ENCODE measurements at regions not wholly inside any gene's neighbourhood (a gene's known extent, or its start where the extent isn't known, plus 50 kb on each side); places are given as distances from the start of the nearest gene placed in this dataset.

DNA sequence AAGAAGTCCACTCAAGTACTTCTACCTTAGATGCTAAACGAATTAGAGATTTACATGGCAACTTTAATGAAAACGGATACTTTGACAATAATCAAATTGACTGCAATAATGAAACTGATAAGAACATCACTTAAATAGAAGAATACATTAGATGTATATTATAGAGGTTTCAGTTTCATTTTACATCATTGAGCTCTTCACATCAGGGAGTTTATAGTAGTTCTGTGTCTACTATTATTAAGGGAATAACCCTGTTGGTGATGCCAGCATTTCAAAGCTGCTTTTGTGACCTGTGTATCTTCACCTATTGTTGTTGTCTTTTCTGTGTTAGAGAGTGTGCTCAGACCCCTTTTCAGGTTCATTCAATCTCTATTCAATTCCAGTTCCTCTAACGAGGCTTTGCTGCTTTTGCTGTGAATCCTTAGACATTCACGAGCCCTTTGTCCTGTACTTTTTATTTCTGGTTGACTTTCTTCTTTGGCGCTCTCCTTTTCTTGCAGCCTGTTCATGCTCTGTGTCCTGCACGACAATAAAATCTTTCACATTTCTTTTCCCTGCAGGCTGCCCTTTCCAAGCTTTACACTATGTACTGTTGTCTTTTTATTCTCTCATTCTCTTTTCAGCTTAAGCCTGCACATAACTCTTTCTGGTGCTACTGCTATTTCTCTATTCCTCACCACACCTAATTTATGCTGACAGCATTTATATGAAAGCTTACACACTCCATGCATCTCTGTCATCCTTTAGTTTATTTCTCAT lies 232.1 kb downstream of the CPE start:
- DNase-seq (ENCODE audit: low spot score): no peak

DNA sequence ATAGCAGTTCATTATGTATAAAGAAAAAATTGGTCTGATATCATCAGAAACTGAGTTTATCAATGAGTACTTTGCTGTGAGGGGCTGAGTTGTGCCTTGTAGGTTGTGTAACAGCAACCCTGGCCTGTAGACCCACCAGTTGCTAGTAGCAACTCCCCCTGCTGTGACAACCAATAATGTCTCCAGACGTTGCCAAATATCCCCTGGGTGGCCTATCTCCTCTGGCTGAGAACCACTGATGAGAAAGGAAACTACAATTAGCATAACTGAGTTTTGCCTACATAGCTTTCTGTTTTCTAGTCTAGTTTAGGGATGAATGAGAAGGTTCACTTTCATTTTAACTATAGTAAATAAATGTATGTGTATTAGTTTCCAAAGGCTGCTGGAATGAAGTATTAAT lies 234.1 kb downstream of the CPE start:
- DNase-seq (ENCODE audit: low spot score): peak; percentile 47

- no peak for DNase-seq (ENCODE audit: low spot score)
Measured at GRCh38 chr4:165613581-165613980, 234.8 kb downstream of the CPE start.

- DNase-seq (ENCODE audit: low spot score): no peak
Measured at GRCh38 chr4:165620913-165621312, 242.1 kb downstream of the CPE start.

- DNase-seq (ENCODE audit: low spot score): no peak
Measured at GRCh38 chr4:165621983-165622382, 243.2 kb downstream of the CPE start.

DNA sequence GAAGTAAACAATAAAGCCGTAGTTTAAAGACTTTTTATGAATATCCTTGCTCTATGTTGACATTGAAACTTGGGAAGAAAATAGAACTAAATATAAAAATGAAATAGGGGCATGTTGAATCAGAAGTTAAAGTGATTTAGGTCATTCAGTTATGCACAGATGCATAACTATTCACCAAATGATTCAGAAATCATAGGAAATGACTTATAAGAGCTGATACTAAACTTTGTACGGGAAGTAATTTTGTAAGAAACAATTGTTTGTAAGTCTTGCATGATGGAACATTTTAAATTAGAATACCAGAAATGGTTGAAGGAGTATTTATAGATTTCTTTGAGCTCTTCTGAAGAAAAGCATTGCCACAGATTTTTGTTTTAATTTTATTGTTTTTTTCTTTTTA lies 246.5 kb downstream of the CPE start:
- no peak for DNase-seq (ENCODE audit: low spot score)

- no peak for DNase-seq (ENCODE audit: low spot score)
Measured at GRCh38 chr4:165626316-165626715, 246.7 kb upstream of the TLL1 start.

GRCh38 chr4:165627128-165627527 lies 245.9 kb upstream of the TLL1 start:
- no peak for DNase-seq (ENCODE audit: low spot score)

DNA sequence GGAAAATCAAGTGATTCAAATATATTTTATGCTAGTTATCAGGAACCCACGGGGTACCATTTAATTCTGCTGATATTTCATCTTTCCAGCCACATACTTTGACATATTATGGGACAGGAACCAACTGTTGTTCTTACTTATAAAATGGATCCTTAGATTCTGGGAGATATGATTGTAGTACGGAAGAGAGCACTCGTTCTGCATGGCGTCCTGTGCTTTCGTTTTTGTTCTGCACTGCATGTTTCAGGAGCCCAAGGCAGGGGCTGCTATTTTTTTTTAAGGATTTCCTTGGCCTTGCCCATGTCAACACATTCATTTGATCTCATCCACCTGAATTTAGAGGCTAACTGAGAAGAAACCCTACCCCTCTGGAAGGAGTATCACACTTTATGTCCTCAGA lies 245.5 kb upstream of the TLL1 start:
- DNase-seq (ENCODE audit: low spot score): no peak

GRCh38 chr4:165628572-165628971 lies 244.5 kb upstream of the TLL1 start:
- no peak for DNase-seq (ENCODE audit: low spot score)

DNA sequence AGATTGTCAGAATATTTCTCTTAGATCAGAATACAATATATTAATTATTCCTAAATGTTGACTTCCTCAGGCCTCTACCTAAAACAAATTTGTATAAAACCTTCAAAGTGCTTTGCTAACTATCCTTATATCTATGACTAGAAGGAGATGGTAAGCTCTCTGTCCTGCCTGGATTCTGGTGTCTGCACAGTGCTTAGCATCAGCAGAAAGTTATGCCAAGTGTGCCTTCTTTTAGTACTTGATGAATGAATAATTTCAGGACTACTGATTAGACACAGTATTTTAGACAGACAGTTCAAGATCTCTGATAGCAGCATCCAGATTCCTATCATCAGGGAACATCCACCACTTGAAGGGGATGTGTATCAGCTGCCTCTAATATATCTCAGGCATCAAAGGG lies 242.4 kb upstream of the TLL1 start:
- DNase-seq (ENCODE audit: low spot score): no peak

DNA sequence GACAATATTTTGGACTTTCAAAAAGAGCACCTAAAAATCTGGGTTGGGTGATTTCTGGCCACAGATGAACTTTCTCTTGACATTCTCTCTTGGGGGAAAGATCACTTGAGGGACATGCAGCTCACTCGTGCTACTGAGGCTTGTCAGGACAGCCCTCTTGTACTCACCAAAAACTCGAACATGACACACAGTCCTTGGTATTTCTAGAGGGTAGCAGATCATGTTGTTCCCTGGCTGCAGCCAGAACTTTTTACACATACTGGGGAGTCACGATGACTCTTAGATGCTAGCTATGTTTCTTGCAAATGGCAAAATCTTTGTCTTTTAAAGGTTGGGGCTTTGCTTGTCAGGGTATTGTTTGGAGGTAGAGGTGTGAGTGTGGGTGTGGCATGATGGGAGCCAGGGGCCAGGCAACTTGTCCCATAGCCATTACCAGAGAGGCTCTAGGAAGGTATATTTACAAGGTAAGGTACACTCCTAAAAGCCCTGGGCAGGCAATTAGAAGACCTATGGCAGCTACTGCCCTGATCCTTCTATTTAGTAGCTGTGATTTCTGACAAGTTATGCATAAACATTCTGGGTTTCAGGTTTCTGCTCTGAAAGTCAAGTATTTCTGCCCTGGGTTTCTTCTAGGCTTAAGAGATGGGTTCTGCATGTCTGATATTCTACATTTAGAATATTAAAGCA lies 241.7 kb upstream of the TLL1 start:
- no peak for DNase-seq (ENCODE audit: low spot score)

DNA sequence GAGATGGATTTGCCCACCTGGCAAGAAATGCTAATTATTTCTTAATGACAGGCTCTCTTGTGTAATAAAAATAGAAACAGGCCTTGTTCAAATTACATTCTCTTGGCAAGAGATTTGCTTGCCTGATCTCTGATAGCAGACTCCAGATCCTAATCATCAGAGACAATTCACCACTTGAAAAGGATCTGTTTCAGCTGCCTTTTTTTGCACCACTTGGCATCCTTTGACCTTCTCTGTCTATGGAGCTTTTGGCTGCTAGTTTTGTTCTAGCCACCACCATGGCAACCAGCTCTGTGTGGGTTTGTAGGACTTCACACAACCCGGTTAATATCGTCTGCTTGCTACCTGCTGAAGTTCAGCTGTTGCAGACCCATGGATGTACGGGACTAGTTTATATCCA lies 241.1 kb upstream of the TLL1 start:
- no peak for DNase-seq (ENCODE audit: low spot score)

GRCh38 chr4:165634766-165635165 lies 238.3 kb upstream of the TLL1 start:
- no peak for DNase-seq (ENCODE audit: low spot score)

DNA sequence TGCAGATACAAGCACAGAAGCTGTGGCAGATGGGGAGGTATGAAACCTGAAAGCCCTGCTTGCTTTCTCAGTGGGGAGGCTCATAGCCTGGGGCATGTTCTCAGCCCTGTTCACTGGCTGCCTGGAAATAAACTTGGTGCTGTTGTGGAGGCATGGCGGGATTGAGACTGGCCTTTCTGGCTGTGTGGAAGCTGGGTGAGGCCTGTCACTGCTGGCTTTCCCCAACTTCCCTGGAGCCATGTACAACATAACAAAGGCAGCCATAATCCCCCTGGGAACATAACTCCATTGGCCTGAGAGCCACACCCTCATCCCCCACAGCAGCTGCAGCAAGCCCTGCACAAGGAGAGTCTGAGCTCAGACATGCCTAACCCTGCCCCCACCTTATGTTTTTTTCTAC lies 237.7 kb upstream of the TLL1 start:
- no peak for DNase-seq (ENCODE audit: low spot score)

DNA sequence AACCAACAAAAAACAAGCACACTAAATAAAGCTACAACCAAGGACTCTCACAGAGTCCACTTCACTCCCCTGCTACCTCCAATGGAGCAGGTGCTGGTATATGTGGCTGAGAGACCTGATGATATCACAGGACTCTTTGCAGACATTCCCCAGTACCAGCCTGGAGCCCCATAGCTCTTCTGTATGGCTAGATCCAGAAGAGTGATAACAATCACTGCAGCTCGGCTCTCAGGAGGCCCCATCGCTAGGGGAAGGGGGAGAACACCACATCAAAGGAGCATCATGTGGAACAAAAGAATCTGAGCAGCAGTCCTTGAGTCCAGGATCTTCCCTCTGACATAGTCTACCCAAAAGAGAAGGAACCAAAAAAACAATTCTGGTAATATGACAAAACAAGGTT lies 237.1 kb upstream of the TLL1 start:
- no peak for DNase-seq (ENCODE audit: low spot score)

- no peak for DNase-seq (ENCODE audit: low spot score)
Measured at GRCh38 chr4:165651901-165652300, 221.1 kb upstream of the TLL1 start.

GRCh38 chr4:165654556-165654955 lies 218.5 kb upstream of the TLL1 start:
- DNase-seq (ENCODE audit: low spot score): no peak

DNA sequence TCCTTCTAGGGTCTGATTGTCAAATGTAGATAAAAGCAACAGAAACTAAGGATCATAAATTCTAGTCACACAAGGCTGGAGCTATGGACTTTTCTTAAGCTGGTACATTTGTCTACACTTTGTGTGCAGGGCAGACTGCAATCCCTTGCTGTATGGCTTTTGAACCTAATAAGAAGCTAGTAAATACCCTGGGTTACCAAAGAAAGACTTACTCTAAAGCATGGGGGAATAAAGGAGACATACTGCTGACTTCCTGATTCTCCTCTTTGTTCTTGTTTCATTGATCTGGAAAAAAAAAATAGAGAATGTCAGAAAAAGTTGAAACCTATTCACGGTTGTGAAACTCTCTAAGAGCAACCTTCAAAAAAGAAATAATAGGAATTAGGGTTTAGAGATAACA lies 216.6 kb upstream of the TLL1 start:
- no peak for DNase-seq (ENCODE audit: low spot score)

- no peak for DNase-seq (ENCODE audit: low spot score)
Measured at GRCh38 chr4:165656829-165657490, 216.1 kb upstream of the TLL1 start.

DNA sequence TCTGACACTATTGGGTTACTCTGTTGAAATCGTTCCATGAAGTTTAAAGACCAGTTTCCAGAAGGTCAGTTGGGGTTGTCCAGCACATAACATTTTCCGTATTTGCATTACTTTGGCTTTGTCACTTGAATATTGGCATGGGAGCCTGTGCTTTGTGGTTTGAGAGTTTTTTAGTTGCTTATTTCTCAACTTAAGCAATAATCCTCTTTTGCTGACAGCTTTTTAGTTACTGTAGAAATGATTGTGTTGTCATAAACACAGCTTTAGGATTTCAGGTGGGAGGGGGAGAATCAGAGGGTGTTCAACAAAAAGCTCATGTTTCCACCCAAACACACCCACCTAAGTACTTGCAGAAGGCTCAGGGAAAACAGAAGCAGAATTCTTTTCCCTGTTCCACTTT lies 210.7 kb upstream of the TLL1 start:
- DNase-seq (ENCODE audit: low spot score): no peak

GRCh38 chr4:165663411-165663810 lies 209.6 kb upstream of the TLL1 start:
- DNase-seq (ENCODE audit: low spot score): no peak

DNA sequence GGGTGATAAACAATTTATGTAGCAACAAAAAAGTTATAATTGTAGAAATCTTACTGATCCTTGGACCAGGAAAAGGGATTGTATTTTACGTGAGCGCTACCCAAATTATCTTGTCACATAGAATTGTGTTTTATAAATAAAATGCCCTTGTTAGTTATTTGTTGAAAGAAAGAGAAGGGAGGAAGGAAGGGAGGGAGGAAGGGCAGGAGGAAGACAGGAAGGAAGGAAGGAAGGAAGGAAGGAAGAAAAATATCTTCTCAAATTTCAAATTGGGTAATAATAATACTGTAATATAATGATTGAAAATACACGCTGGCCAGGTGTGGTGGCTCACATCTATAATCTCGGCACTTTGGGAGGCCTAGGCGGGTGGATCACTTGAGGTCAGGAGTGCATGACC lies 206.2 kb upstream of the TLL1 start:
- no peak for DNase-seq (ENCODE audit: low spot score)

Measured in activated CD4-positive, alpha-beta T cell treated with anti-CD3 and anti-CD28 coated beads, Interleukin-2, Interleukin-4, amounts not matched to agents 100 ng/mL and 50 ng/mL, durations not matched to agents 16 hours and 8 hours (primary cell).